ENCODE measurements at regions not wholly inside any gene's neighbourhood (a gene's known extent, or its start where the extent isn't known, plus 50 kb on each side); places are given as distances from the start of the nearest gene placed in this dataset.

- DNase-seq (ENCODE audit: low read depth): no peak
- H3K4me3 ChIP-seq (ENCODE audit: control insufficient read depth, low read depth, low read length): no peak overlapping the region
- no peak for TF ChIP-seq CTCF (IDR thresholded peaks at IDR 0.05; ENCODE audit: control insufficient read depth, insufficient read depth, low read depth, low read length, missing control alignments)
Observed at GRCh38 chr7:91564541-91564940, 300.3 kb downstream of the FZD1 start.

GRCh38 chr7:91565499-91566401, 301.5 kb downstream of the FZD1 start:
- H3K4me3 ChIP-seq (ENCODE audit: control insufficient read depth, low read depth, low read length): peak overlapping the region; percentile 5
- no peak for TF ChIP-seq CTCF (IDR thresholded peaks at IDR 0.05; ENCODE audit: control insufficient read depth, insufficient read depth, low read depth, low read length, missing control alignments)
- no peak for DNase-seq (ENCODE audit: low read depth)

GRCh38 chr7:91566402-91566732, 302.1 kb downstream of the FZD1 start:
- no peak for TF ChIP-seq CTCF (IDR thresholded peaks at IDR 0.05; ENCODE audit: control insufficient read depth, insufficient read depth, low read depth, low read length, missing control alignments)
- no peak for DNase-seq (ENCODE audit: low read depth)
- no peak overlapping the region for H3K4me3 ChIP-seq (ENCODE audit: control insufficient read depth, low read depth, low read length)

- no peak for TF ChIP-seq CTCF (IDR thresholded peaks at IDR 0.05; ENCODE audit: control insufficient read depth, insufficient read depth, low read depth, low read length, missing control alignments)
- no peak for DNase-seq (ENCODE audit: low read depth)
- no peak overlapping the region for H3K4me3 ChIP-seq (ENCODE audit: control insufficient read depth, low read depth, low read length)
Observed at GRCh38 chr7:91567081-91568012, 303.1 kb downstream of the FZD1 start.

- no peak for DNase-seq (ENCODE audit: low read depth)
- no peak overlapping the region for H3K4me3 ChIP-seq (ENCODE audit: control insufficient read depth, low read depth, low read length)
- TF ChIP-seq CTCF (IDR thresholded peaks at IDR 0.05; ENCODE audit: control insufficient read depth, insufficient read depth, low read depth, low read length, missing control alignments): no peak
Observed at GRCh38 chr7:91568138-91568537, 303.9 kb downstream of the FZD1 start.

GRCh38 chr7:91569728-91570457, 305.7 kb downstream of the FZD1 start:
- DNase-seq (ENCODE audit: low read depth): no peak
- no peak overlapping the region for H3K4me3 ChIP-seq (ENCODE audit: control insufficient read depth, low read depth, low read length)
- no peak for TF ChIP-seq CTCF (IDR thresholded peaks at IDR 0.05; ENCODE audit: control insufficient read depth, insufficient read depth, low read depth, low read length, missing control alignments)

All from AG09309 (cell line).